Keratinocyte (primary cell): ENCODE measurements at regions not wholly inside any gene's neighbourhood (a gene's known extent, or its start where the extent isn't known, plus 50 kb on each side); places are given as distances from the start of the nearest gene placed in this dataset.

Experiments used
- DNase-seq: peaks from one replicate; pipeline ENCODE4 v3.0.0-alpha.2; 2011; ENCODE audit warnings: low read depth, missing footprints, low spot score
- FAIRE-seq: peaks from 2 replicates; lab custom pipeline; 2011; peaks lifted over from hg19 to GRCh38; lab: Jason Lieb, UNC
- H2AFZ ChIP-seq: 2 replicates; pipeline ENCODE4 v1.6.0; 2012; ENCODE audit warnings: low read length, control low read depth, inconsistent platforms; ENCODE audit not compliant: control insufficient read depth
- H3K27ac ChIP-seq: 2 replicates; pipeline ENCODE4 v1.5.1; 2011; ENCODE audit warnings: low read length; ENCODE audit not compliant: control insufficient read depth, insufficient read depth
- H3K27me3 ChIP-seq: 3 replicates; pipeline ENCODE4 v1.6.0; 2011; ENCODE audit warnings: low read length; ENCODE audit not compliant: control insufficient read depth, insufficient read depth; ENCODE audit errors: extremely low read depth
- H3K36me3 ChIP-seq, 2 experiments: 2 replicates in 1 of 2; 3 replicates in 1 of 2; pipeline ENCODE4 v1.5.1; 2011; ENCODE audit warnings: low read length in 2 of 2, mild to moderate bottlenecking in 1 of 2; ENCODE audit not compliant: control insufficient read depth in 2 of 2, insufficient read depth in 2 of 2; ENCODE audit errors: extremely low read depth in 1 of 2
- H3K4me1 ChIP-seq: 3 replicates; pipeline ENCODE4 v1.5.1; 2011; ENCODE audit warnings: low read length; ENCODE audit not compliant: control insufficient read depth, insufficient read depth; ENCODE audit errors: extremely low read depth
- H3K4me2 ChIP-seq: 3 replicates; pipeline ENCODE4 v1.6.0; 2011; ENCODE audit warnings: low read depth, low read length; ENCODE audit not compliant: control insufficient read depth, insufficient read depth; ENCODE audit errors: extremely low read depth
- H3K4me3 ChIP-seq, 3 experiments: fragments of 200-600 bp in 1 of 3; sonication (generic) in 1 of 3; 2 replicates in 2 of 3; 3 replicates in 1 of 3; pipeline ENCODE4 v1.5.1; 2011 to 2016; ENCODE audit warnings: low read length in 3 of 3, mild to moderate bottlenecking in 3 of 3, control low read depth in 2 of 3, inconsistent platforms in 1 of 3, low read depth in 1 of 3, mixed read lengths in 1 of 3, mixed run types in 1 of 3, moderate library complexity in 1 of 3; ENCODE audit not compliant: control insufficient read depth in 2 of 3, insufficient read depth in 2 of 3; ENCODE audit errors: extremely low read depth in 1 of 3
- H3K79me2 ChIP-seq: 2 replicates; pipeline ENCODE4 v1.6.0; 2012; ENCODE audit warnings: low read length; ENCODE audit not compliant: control insufficient read depth, insufficient read depth
- H3K9ac ChIP-seq: 3 replicates; pipeline ENCODE4 v1.6.0; 2011; ENCODE audit warnings: low read length; ENCODE audit not compliant: control insufficient read depth, insufficient read depth; ENCODE audit errors: extremely low read depth
- H3K9me1 ChIP-seq: 3 replicates; pipeline ENCODE4 v1.6.0; 2011; ENCODE audit warnings: low read length; ENCODE audit not compliant: control insufficient read depth, insufficient read depth; ENCODE audit errors: extremely low read depth
- H3K9me3 ChIP-seq: 2 replicates; pipeline ENCODE4 v1.5.1; 2012; ENCODE audit warnings: low read depth, low read length; ENCODE audit not compliant: control insufficient read depth
- H4K20me1 ChIP-seq: 3 replicates; pipeline ENCODE4 v1.6.0; 2011; ENCODE audit warnings: low read length; ENCODE audit not compliant: control insufficient read depth, insufficient read depth; ENCODE audit errors: extremely low read depth
- EZH2 ChIP-seq: IDR thresholded peaks from one replicate; pipeline ENCODE4 v1.6.1; 2012; ENCODE audit warnings: inconsistent platforms, mild to moderate bottlenecking, low read length, moderate library complexity
- dilution Hi-C: fragments of 300-500 bp; cut with MboI; formaldehyde crosslinking; loops from one replicate; pipeline ENCODE4 v1.7.0; 2020; ENCODE audit warnings: low sequenced_read_pairs; ENCODE audit not compliant: extremely low pct_ligation_motif_present
- TF ChIP-seq, protein P1 (sequence below), 3 experiments: IDR thresholded peaks in 1 of 3; conservative IDR thresholded peaks in 1 of 3; optimal IDR thresholded peaks in 1 of 3; 2 replicates in 2 of 3; 3 replicates in 1 of 3; pipeline versions ENCODE3 to v1.5.1; 2011; ENCODE audit warnings: low read length in 3 of 3, mild to moderate bottlenecking in 3 of 3, moderate library complexity in 2 of 3, control low read depth in 1 of 3, inconsistent platforms in 1 of 3; ENCODE audit not compliant: insufficient read depth in 2 of 3; ENCODE audit errors: extremely low read depth in 1 of 3

DNA sequence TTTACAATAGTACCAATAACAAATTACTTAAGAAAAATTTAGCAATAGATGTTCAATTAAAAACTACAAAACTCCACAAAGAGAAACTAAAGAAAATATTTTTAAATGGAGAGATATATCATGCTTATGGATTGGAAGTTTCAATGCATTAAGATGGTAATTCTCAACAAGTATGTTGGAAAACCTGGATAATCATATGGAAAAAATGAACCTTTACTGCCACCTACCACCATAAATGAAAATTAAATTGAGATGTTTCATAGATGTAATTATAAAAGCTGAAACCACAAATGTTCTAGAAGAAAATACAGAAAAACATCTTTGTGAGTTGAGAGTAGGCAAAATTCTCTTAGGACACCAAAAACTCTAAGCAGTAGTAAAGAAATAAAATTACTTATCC lies 121.7 kb downstream of the ANKRD18B start:
- dilution Hi-C loops: no loop called here
- H3K9ac ChIP-seq: no peak overlapping the region
- no peak overlapping the region for H2AFZ ChIP-seq
- H3K4me2 ChIP-seq: no peak overlapping the region
- H3K4me3 ChIP-seq: no peak overlapping the region
- TF ChIP-seq EZH2: no peak
- TF ChIP-seq, protein P1, sequence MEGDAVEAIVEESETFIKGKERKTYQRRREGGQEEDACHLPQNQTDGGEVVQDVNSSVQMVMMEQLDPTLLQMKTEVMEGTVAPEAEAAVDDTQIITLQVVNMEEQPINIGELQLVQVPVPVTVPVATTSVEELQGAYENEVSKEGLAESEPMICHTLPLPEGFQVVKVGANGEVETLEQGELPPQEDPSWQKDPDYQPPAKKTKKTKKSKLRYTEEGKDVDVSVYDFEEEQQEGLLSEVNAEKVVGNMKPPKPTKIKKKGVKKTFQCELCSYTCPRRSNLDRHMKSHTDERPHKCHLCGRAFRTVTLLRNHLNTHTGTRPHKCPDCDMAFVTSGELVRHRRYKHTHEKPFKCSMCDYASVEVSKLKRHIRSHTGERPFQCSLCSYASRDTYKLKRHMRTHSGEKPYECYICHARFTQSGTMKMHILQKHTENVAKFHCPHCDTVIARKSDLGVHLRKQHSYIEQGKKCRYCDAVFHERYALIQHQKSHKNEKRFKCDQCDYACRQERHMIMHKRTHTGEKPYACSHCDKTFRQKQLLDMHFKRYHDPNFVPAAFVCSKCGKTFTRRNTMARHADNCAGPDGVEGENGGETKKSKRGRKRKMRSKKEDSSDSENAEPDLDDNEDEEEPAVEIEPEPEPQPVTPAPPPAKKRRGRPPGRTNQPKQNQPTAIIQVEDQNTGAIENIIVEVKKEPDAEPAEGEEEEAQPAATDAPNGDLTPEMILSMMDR (optimal IDR thresholded peaks at IDR 0.05 in 1 of 3, IDR thresholded peaks at IDR 0.05 in 1 of 3, conservative IDR thresholded peaks at IDR 0.05 in 1 of 3; ENCODE audit: extremely low read depth in 1 of 3, insufficient read depth in 2 of 3, low read length in 3 of 3): no peak
- no peak for FAIRE-seq
- no peaks in the 10 kb centered on the region for H4K20me1 ChIP-seq
- no peaks in the 10 kb centered on the region for H3K9me3 ChIP-seq
- H3K36me3 ChIP-seq: no peaks in the 10 kb centered on the region
- H3K4me1 ChIP-seq: no peaks in the 10 kb centered on the region
- peaks cover 5% of the 10 kb centered on the region for H3K27me3 ChIP-seq
- H3K79me2 ChIP-seq: no peaks in the 10 kb centered on the region
- DNase-seq: no peak
- no peak overlapping the region for H3K27ac ChIP-seq
- H3K9me1 ChIP-seq: no peaks in the 10 kb centered on the region

DNA sequence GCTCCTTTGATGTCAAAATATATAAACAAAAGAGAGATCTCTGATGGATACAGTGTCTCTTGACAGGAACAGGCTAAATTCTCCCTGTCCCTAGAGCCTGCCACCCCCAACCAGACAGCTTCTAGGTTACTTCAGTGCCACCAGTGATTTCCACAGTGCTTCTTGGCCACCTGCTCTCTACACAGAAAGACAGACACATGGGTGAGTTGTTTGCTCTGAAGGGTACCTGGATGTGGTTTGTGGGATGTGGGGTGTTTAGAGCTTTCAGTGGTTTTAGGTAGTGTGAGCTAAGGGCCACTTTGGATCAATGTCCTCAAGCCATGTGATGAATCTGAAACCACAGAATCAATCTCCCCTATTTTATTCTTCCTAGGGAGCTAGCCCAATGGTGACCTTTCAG lies 125.4 kb downstream of the ANKRD18B start:
- H3K9me3 ChIP-seq: no peaks in the 10 kb centered on the region
- H4K20me1 ChIP-seq: no peaks in the 10 kb centered on the region
- H3K27ac ChIP-seq: no peak overlapping the region
- no peak overlapping the region for H2AFZ ChIP-seq
- dilution Hi-C loops: no loop called here
- no peaks in the 10 kb centered on the region for H3K4me1 ChIP-seq
- H3K27me3 ChIP-seq: peaks cover 15% of the 10 kb centered on the region
- H3K36me3 ChIP-seq: no peaks in the 10 kb centered on the region
- no peaks in the 10 kb centered on the region for H3K9me1 ChIP-seq
- no peak for TF ChIP-seq EZH2
- TF ChIP-seq, protein P1 (optimal IDR thresholded peaks at IDR 0.05 in 1 of 3, IDR thresholded peaks at IDR 0.05 in 1 of 3, conservative IDR thresholded peaks at IDR 0.05 in 1 of 3; ENCODE audit: extremely low read depth in 1 of 3, insufficient read depth in 2 of 3, low read length in 3 of 3): no peak
- FAIRE-seq (no peak), DNase-seq (no peak)
- no peak overlapping the region for H3K4me2 ChIP-seq
- H3K9ac ChIP-seq: no peak overlapping the region
- no peak overlapping the region for H3K4me3 ChIP-seq
- H3K79me2 ChIP-seq: no peaks in the 10 kb centered on the region
